ENCODE measurements at regions not wholly inside any gene's neighbourhood (a gene's known extent, or its start where the extent isn't known, plus 50 kb on each side); places are given as distances from the start of the nearest gene placed in this dataset.

DNA sequence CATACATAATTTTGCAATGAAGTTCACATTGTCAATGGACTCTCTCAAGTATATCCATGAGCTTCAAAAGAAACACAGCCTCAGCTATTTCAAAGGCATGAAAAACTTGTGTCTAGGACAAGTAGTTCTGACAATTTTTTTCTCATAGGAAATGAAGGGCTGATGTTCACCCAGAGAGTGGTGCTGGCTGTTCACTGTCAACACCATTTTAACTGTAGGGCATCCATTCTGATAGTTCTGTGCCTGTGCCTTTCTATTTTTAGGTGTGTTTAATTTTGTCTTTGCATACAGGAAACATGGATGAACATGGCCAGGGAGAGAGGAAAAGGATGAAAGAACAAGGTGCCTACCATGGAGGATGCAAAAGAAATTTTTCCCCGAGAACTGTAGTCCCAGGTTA lies 135.3 kb upstream of the MAP9 start:
- no peak for DNase-seq

DNA sequence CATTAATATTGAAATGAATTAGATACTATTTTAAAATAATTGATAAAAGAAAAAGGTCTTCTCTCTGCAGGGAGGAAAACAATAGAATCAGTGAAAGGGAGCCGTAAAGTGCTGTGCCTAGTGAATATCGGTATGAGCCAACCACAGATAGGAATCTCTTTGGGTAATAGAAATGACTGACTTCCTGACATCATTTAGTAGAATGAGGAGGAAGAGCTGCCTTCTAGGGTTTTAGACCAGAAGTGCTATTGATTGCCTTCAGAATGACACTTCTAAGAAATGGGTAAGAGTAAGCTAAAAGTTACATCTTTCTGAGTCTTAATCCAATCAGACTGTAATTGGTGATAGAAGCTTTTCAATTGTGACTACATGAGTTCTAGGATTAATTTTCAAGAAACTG lies 134.0 kb upstream of the MAP9 start:
- DNase-seq = no peak

DNA sequence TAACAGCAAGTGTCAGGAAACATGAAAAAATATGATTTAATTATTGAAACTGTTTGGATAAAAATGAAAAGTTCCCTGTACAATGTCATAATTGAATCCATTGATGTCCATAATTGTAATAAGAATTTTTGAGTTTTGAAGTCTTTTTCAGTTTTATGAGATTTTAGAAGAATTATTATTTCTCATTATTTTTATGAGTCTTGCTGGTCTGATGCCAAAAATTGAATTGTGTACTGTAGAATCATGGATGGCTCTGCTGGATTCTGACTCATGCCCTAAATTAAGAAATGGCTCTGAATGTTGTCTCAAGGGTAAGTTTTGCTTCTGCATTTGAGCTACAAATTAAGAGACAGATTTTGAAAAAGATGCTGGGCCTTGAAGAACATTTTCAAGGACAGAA lies 132.8 kb upstream of the MAP9 start:
- DNase-seq = no peak

DNA sequence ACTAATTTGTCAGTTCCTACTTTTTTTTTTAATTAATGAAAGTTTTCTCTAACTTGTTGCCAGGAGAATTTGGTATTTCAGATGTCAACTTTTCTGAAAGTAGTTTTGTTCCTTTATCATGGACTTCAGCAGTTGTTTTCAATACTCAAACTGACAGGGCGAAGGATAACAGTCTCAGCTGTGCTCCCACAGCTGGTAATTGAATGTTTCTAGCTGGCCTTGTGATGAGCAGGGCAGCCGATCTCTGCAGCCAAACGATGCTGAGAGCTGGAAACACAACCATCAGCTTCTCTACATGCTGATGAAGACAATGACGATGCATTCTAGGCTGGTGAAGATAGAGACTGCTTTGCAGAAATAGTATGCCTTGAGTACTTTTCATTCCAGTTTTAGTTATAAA lies 130.0 kb upstream of the MAP9 start:
- no peak for DNase-seq

DNA sequence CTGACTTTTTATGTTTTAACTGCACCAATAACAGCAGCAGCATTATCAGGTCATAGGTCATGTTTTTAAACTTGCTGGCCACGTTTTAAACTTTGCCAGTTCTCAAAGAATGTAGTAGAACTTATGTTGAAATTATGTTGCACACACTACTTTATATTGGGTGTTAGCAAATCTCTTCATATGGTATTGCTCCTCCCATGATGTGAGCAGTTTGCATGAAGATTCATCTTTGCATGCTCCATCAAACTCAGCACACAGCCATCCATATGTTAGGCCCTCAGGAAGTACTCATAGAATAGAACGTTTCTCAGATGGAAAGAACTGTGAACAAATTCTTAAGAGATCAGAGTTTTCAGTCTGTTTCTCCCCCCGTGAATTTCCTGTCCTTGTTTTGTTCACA lies 128.6 kb upstream of the MAP9 start:
- no peak for DNase-seq

DNA sequence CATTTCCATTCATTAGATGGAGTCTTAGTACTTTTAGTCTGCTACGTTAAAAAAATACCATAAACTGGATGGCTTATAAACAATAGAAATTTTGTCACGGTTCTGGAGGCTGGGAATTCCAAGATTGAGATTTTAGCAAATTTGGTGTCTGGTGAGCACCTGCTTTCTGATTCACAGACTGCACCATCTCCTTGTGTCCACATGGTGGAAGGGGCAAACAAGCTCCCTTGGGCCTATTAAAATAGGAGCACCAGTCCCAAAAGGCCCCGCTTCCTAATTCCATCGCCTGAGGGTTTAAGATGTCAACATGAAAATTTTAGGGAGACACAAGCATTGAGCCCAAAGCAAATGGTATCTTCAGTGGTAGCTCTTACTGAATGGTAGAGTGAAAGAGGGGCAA lies 120.5 kb upstream of the MAP9 start:
- no peak for DNase-seq

DNA sequence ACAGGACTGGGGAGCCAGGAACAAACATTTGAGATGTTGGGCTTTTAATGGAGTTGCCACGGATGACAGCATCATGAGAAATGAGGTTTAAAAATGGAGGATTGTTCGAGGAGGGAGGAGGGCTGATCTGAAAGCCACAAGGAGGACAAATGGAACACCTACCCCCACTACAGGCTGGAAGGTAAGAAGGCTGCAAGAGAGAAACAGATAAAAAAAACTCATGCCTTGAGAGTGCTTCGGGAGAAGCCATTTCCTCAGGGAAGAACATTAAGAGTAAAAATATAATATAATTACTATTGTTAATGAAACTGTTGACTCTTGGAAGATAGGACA lies 119.5 kb upstream of the MAP9 start:
- no peak for DNase-seq

DNA sequence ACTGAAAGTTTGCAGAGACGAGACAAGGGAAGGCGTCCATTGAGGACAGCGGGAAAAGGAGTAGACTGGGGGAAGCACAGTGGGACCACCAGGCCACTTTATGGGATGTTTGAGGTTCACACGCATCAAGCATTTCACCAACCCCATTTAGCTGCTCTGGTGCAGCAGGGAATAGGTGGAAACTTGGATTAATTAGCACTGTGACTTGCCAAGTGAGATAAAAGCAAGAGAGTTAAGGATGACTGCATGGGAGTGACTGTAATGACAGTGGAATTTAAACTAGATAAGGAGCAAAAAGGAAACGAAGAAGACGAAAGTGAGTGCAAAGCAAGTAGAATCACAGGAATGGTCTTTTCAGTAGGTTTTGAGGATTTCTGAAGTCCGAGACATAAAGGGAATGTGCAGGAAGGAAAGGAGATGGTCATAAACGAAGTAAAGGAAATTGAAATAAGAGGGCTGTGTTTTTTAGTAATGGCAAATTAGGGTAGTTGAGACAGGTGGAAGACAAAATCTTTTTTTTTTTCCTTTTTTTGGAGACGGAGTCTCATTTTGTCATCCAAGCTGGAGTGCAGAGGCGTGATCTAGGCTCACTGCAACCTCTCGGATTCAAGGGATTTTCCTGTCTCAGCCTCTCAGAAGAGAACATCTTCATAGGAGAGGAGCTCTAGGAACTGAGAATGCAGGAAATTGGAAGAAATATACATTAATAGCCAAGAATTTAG lies 119.0 kb upstream of the MAP9 start:
- DNase-seq = no peak

DNA sequence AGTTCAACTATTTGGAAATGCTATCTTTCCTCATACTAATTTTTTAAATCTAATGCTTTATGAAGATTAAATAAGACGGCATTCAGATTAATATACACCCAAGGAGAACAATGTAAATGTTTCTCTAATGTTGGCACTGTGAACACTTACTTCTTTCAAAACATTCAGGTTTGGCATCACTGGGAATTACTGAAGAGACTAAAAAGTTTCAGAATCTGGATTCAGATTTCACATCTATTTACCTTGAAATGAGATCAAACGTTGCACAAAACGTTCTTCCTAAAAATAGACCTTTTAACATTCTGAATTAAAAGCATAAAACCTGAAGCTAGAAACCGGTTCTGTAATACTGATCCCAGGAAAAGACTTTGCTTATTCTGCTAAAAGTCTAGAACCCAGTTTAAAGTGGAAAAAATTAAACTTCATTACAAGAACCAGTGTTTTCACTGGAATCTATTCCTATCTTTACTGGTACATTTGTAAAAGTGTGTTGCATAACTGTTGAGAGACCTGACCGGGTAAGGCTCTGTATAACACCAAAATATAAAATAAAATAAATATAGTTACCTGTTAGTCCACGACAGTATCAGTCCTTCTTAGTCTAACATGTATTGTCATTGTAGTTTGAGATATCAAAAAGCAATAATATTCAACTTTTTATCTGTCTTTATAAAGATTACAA lies 117.4 kb upstream of the MAP9 start:
- no peak for DNase-seq

DNA sequence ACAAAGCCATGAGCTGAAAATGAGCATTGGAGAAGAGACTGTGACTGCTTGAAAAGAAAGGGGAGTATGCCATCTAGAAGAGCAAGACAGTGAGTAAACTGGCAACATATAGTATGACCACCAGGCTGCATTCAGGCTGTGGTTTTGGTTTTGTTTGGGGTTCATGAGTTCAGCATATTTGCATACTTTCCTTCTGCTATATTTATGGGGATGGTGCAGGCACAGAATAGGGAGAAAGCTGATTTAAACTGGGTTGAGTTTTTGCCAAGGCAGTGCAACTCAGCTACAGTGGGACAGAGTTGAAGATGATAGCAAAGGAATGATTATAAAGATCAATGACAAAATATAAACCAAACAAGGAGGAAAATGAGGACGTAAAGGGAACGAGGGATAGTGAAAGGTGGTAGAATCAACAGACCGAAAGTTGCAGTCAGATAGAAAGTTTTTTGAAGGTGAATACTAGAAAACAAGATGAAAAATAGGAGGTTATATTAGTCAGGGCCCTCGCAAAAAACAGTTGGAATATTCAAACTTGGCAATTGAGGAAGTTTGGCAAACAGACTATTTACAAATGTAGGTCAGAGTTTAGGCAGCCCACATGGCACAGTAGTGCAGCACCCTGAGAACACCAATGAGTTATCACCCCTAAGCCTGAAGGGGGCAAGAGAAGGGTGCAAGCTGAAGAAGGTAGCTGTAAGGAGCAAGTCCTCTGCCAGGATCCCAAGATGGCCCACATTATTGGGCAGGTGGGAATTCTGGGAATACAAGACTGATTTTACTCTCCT lies 114.8 kb upstream of the MAP9 start:
- no peak for DNase-seq

DNA sequence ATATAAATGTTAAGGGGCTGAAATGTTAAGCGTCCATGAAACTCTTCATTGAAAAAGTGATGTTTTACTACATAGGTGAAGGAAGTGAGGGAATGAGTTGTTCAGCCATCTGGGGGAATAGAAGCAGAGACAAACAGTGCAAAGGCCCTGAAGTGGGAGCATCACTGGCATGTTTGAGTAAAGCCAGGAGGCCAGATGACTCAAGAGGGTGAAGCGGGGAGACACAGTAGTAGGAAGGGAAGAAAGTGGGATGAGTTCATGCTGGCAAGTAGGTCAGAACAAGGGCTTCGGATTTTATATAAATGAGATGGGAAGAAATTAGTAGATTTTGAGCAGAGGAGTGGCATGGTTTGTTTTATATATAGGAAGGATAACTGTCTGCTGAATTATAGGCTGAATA lies 112.5 kb upstream of the MAP9 start:
- no peak for DNase-seq

DNA sequence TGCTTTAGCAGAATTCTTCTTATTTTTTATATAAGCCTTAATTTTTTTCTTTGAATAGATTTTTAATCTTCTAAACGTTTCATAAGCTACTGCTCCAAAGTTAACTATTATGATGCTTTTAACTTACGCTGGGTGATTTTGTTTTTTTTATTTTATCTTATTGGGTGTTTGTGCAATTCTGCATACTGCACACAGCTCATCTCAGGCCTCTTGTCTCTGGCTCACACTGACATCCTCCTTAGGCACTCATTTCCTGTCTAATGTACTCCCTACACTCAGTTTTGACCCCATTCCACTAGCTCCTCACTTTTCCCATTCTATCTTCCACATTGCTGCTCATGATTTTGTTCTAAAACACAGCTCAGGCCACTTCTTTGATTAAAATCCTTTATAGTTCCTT lies 111.9 kb upstream of the MAP9 start:
- DNase-seq = no peak

DNA sequence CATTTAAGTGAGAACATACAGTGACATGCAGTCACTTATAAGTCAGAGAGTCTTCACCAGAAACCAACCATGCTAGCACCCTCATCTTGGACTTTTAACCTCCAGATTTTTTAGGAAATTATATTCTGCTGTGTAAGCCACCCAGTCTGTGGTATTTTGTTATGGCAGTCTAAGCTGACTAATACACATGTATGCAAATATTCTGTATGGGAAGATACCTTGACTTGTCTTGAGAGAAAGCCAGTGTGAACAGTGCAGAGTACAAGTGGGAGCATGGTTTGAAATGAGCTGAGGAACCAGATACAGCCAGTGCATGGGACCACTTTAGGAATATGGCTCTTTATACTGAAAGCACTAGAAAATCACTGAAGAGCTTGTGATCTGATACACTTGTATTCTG lies 110.4 kb upstream of the MAP9 start:
- DNase-seq = no peak

DNA sequence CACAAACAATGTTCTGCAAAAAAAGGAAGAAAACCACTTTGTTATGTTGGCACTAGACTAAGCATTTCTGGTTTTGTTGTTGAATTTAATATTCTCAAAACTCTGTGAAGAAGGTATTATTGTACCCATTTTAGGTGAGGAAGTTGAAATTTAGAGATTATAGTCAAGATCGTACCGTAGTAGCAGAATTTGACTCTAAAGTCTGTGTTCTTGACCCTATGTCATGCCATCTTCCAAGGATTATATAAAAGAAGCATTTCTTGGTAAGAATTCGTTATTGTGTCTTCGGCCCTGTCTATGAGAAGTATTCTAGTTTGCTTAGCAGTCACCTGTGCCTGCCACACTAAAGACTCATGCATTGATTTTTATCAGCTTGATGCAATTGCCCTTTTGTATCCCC lies 104.4 kb upstream of the MAP9 start:
- DNase-seq = no peak

DNA sequence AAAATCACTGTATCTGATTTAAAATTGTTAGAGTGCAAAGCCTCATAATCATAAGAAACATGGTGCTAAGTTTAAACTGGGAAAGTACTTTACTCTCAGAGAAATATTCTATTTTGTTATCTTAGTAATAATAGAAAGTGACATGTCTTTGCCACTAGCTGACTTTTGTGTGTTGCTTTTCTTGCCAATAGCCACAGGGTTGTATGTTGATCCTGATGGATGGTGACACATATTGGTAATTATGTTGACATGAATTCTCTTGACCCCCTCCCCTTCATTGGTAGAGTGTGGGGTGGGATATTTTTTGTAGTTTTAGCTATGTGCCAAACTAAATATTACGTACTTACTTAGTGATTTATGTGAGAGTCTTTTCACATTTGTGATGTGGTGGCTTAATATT lies 103.1 kb upstream of the MAP9 start:
- DNase-seq = no peak

DNA sequence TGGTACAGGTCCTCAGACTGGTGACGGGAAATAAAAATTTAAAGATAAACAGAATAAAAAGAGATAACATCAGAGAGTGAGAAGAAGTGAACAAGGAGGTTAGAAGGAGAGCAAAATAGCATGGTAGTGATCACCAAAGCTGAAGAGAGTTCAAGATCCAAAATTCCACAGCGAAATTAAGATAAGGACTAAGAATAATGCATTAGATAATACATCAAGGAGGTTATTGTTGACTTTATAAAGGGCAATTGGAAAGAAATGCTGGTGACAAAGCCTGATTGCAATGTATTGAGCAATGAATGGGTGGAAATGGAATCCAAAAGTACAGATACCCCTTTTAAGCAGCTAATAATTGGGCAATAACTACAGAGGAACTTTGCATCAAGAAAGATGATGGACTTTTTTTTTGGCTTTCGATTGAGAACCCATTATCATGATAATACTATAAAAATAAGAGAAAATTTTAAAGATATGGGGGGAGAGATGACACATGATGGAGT lies 101.6 kb upstream of the MAP9 start:
- no peak for DNase-seq

DNA sequence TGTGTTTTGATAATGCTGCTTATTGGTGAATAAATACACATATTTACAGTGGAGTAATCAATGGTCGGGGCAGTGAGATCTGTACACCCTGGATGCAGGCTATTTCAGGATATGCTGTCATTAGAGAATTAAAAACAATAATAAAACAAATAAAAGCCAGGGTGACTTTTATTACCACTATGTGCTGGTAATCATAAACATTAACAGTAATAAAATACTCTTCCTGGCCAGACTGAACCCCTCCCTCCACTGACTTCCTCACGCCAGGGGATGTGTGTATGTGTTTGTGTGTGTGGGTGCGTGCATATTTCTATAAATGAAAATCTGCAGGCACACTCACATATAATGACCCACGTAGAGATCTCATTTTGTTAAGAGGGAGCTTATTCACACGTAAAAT lies 98.0 kb upstream of the MAP9 start:
- DNase-seq = no peak

DNA sequence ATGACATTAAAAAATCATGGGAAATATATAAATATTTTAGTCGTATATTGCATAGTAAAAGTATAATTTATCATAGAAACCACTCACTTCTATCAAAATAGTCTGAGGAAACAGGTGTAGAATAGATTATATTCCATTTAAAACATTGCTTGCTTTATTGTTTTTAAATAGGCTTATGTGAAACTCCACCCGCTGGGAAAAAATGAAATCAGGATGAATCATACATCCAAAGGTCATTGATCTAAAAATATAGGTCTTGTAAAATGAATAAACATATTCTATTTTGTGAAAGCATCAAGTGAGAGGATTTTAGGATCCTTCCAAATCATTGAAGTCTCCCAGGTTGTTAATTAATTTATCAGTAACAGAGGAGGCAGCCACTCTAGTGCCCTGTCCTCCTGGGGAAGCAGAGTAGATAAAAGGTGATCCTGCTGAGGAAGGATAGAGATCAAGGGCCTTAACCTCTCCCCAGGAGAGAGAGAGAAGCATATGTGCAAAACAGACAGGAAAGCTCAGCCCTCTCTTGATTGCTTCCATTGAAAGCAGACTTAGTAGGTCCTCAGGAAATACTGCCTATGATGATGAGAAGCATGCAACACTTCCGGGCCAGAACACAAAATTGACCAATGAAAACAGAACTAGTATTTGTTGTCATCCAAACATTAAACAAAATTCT lies 96.8 kb upstream of the MAP9 start:
- no peak for DNase-seq

DNA sequence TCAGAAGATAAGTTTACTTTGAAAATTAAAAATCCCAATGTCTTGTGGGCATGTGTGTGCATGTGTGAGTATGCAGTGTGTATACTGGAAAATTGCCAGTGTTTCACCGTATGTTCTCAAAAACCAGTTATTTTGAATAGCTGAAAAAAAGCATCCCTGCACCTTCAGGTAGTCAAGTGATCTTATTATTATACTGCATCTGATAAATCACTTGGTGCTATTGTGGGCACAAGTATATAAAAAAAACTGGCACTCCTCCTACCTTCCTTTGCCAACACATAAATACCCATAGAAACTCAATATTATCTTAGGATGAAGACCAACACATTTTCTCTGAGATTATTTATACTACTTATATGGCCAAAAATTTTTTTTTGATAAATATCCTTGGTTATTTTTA lies 91.5 kb upstream of the MAP9 start:
- DNase-seq = no peak

DNA sequence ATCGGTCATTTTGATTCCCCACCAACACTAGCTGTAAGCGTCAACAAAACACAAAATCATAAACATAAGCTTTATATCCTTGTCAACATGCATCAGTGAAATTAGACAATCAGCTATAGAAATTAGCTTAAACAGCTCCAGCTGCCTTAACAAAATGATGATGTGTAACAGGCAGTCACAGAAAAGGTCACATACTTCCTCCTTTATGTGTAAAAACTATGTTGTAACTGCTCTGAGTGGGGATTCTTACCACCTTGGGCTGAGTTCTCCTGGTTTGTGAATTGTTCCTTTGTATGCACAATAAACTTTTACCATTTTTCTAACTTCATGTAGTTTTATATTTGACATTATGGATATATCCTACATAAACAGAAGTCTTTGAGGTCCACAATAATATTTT lies 73.9 kb upstream of the MAP9 start:
- DNase-seq = no peak

DNA sequence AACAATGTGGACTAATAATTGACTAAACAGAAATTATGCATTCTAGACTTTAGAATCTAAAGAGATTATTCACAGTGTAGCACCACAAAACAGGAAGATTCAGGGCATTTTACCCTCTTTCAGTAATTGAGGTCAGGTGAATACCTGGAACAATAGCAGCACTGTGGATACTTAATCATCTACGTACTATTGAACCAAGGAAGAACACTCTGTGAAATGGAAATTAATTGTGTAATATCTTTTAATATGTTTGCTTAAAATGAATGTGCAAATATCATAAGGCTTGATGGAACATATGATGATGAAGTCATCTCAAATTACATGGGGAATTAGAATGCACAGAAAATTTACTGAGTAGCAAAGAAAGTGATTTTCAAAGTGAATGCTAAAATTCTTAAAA lies 68.5 kb upstream of the MAP9 start:
- no peak for DNase-seq

DNA sequence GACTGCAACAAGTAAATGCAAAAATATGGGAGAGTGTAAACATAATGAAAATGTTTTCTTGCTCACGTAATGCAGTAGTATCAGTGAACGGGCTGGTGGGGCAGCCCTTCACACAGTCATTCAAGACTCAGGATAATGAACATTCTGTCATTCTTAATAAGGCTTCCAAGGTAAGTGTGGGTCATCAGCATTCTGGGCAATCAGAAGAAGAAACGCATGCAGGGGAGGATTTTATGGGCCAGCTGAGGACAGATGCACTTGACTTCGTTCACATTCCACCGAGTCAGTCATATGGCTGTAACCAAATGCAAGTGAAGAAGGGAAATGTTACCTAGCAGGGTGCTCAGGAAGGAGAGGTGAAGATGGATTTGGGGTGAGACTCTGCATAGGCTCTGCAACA lies 68.0 kb upstream of the MAP9 start:
- DNase-seq = no peak

DNA sequence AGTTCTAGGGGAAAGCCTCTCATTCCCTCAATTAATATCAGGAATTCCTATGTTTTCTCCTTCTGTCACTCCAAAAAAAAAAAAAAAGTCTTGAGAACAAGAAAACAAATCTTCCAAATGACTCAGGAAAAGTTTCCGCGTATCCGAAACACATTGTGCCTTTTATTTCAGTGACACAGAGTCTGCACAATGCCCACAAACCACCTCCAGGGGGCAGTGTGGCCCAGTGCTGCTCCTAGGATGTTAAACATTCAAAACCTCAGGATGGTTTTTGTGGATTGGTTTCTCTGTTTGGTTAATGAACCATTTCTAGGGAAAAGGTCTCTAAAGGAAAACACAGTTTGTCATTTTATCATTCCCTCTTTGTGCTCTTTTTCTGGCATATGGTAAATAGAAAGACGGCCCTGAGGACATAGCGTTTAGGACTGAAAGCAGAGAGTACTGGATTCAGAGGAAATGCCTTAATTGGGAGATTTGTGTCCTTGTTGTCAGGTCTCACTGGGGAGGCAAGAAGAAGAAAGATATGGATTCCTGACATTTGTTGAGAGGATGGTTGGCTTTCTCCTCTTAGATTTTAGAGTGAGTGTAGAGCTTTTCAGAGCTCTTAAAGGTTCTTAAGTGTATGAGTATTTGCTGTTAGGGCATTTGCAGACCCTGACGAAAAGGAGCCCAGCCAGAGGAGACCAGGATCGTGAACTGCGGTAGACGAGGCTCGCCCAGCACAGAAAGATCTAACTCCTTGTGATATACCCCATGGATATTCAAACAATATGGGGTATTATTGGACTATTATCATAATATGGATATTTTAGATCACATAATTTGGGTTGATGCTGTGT lies 65.7 kb upstream of the MAP9 start:
- DNase-seq = peak; percentile 51

Data from activated naive CD4-positive, alpha-beta T cell treated with Interleukin-2 at 50 U/mL for 16 hours (primary cell).